Caco-2 (cell line): ENCODE measurements at regions not wholly inside any gene's neighbourhood (a gene's known extent, or its start where the extent isn't known, plus 50 kb on each side); places are given as distances from the start of the nearest gene placed in this dataset.

Experiments used
- BruUV-seq: library from RNA; stranded (reverse); fragments of 400-500 nt; replicated peaks from 2 replicates; lab custom pipeline; 2021; lab: Mats Ljungman, UMichigan
- CTCF ChIA-PET: fragments of 300-600 bp; sonication (Branson Sonifier 250); formaldehyde crosslinking; loops from one replicate; lab custom pipeline; 2022; ENCODE audit warnings: antibody characterized with exemption; lab: Charles Lee
- POLR2A ChIA-PET: fragments of 300-600 bp; sonication (Branson Sonifier 250); formaldehyde crosslinking; loops from one replicate; lab custom pipeline; 2022; ENCODE audit warnings: antibody characterized with exemption; lab: Charles Lee
- DNase-seq, 2 experiments: peaks; one replicate each; pipeline versions ENCODE4 v3.0.0 to v3.0.0-alpha.2; 2020 to 2022
- H3K27me3 ChIP-seq: replicated peaks from 2 replicates; pipeline ENCODE4 v1.6.0; 2011; ENCODE audit warnings: low read length; ENCODE audit not compliant: control insufficient read depth, insufficient read depth
- H3K36me3 ChIP-seq: 2 replicates; pipeline ENCODE4 v1.5.1; 2011; ENCODE audit warnings: low read length; ENCODE audit not compliant: control insufficient read depth, insufficient read depth
- H3K4me1 ChIP-seq: fragments of 250-450 bp; sonication (Bioruptor Pico); 2 replicates; pipeline ENCODE4 v1.5.1; 2020; ENCODE audit warnings: mild to moderate bottlenecking
- H3K4me3 ChIP-seq: 2 replicates; pipeline ENCODE4 v1.5.1; 2011; ENCODE audit warnings: low read depth, mild to moderate bottlenecking, control low read depth, low read length
- H3K9me3 ChIP-seq: fragments of 250-450 bp; sonication (Bioruptor Pico); 2 replicates; pipeline ENCODE4 v1.5.1; 2020; ENCODE audit warnings: mild to moderate bottlenecking, moderate library complexity
- H3K27ac Mint-ChIP-seq: one replicate; pipeline ENCODE4 v1.8.0; 2022; ENCODE audit warnings: mixed read lengths; ENCODE audit not compliant: unreplicated experiment
- H3K27me3 Mint-ChIP-seq: one replicate; pipeline ENCODE4 v1.8.0; 2022; ENCODE audit warnings: mixed read lengths; ENCODE audit not compliant: insufficient read depth, unreplicated experiment
- H3K36me3 Mint-ChIP-seq: one replicate; pipeline ENCODE4 v1.8.0; 2022; ENCODE audit warnings: mild to moderate bottlenecking, mixed read lengths; ENCODE audit not compliant: insufficient read depth, unreplicated experiment
- H3K4me1 Mint-ChIP-seq: one replicate; pipeline ENCODE4 v1.8.0; 2022; ENCODE audit warnings: low read depth, mixed read lengths; ENCODE audit not compliant: unreplicated experiment
- H3K4me3 Mint-ChIP-seq: one replicate; pipeline ENCODE4 v1.8.0; 2022; ENCODE audit warnings: mild to moderate bottlenecking, moderate library complexity, mixed read lengths; ENCODE audit not compliant: unreplicated experiment
- H3K9me3 Mint-ChIP-seq: one replicate; pipeline ENCODE4 v1.8.0; 2022; ENCODE audit warnings: mixed read lengths; ENCODE audit not compliant: unreplicated experiment
- intact Hi-C: fragments of 100-400 bp; cut with micrococcal nuclease; formaldehyde crosslinking; loops from one replicate; pipeline ENCODE4 v1.10.0; 2022; ENCODE audit not compliant: unreplicated experiment
- TF ChIP-seq, protein P1 (sequence below), 2 experiments: fragments of 200-600 bp in 1 of 2; IDR thresholded peaks; 1 replicate in 1 of 2; 2 replicates in 1 of 2; pipeline versions ENCODE4 v1.5.1 to v1.8.0; 2011 to 2022; ENCODE audit warnings: antibody characterized with exemption in 1 of 2, control low read depth in 1 of 2, inconsistent platforms in 1 of 2, low read depth in 1 of 2, low read length in 1 of 2, mild to moderate bottlenecking in 1 of 2, moderate library complexity in 1 of 2; ENCODE audit not compliant: insufficient read depth in 1 of 2, severe bottlenecking in 1 of 2, unreplicated experiment in 1 of 2

DNA sequence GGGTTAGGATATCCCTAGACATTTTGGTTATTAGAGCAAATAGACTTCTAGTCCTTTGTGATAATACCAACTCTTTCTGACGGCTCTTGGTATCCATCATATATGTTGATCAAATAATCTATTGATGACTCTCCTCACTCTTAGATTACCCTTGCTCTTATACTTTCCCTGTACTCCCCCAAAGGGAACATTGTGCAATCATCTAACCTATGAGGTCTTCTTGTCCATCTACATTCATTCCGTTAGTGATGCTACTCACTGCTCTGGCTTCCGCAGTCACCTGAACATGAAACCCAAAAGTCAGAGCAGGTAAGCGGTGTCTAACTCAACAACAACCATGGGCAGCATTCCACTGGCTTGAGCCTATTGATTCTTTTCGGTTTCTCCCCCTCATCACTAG is 223.7 kb upstream of the SALL1 start:
- H3K27ac Mint-ChIP-seq: no peak overlapping the region

DNA sequence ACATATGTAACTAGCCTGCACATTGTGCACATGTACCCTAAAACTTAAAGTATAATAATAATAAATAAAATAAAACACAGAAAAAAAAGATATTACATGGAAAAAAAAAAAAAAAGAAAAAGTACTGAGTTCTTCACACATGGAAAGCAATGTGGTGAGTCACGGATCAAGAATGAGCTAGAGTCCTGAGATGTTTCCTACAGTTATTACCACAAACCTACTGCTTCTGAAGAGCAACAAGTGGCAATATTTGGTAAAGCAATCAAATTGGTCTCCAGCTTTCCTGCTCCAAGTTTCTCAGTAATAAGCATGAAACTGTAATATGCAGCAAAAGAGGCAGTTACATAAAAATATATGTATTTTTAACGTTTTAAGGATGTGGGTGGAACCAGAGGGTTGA is 223.3 kb upstream of the SALL1 start:
- H3K4me1 Mint-ChIP-seq: no peaks in the 10 kb centered on the region

More for the DNA sequence above, 223.7 kb upstream of the SALL1 start:
- H3K36me3 ChIP-seq: no peaks in the 10 kb centered on the region
- no peak for DNase-seq
- H3K9me3 ChIP-seq: no peaks in the 10 kb centered on the region
- BruUV-seq: no TSS peak
- Mint-ChIP-seq H3K4me3 (no peak overlapping the region), H3K27me3 (peaks cover 4% of the 10 kb centered on the region), H3K9me3 (peaks cover 9% of the 10 kb centered on the region), H3K4me1 (no peaks in the 10 kb centered on the region), H3K36me3 (no peaks in the 10 kb centered on the region)
- TF ChIP-seq, protein P1, sequence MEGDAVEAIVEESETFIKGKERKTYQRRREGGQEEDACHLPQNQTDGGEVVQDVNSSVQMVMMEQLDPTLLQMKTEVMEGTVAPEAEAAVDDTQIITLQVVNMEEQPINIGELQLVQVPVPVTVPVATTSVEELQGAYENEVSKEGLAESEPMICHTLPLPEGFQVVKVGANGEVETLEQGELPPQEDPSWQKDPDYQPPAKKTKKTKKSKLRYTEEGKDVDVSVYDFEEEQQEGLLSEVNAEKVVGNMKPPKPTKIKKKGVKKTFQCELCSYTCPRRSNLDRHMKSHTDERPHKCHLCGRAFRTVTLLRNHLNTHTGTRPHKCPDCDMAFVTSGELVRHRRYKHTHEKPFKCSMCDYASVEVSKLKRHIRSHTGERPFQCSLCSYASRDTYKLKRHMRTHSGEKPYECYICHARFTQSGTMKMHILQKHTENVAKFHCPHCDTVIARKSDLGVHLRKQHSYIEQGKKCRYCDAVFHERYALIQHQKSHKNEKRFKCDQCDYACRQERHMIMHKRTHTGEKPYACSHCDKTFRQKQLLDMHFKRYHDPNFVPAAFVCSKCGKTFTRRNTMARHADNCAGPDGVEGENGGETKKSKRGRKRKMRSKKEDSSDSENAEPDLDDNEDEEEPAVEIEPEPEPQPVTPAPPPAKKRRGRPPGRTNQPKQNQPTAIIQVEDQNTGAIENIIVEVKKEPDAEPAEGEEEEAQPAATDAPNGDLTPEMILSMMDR (IDR thresholded peaks at IDR 0.05; ENCODE audit: insufficient read depth in 1 of 2, low read depth in 1 of 2, low read length in 1 of 2, severe bottlenecking in 1 of 2, unreplicated experiment in 1 of 2): no peak
- no peak overlapping the region for H3K4me3 ChIP-seq
- no peaks in the 10 kb centered on the region for H3K27me3 ChIP-seq
- ChIA-PET CTCF (no interaction called here), POLR2A (no interaction called here)
- H3K4me1 ChIP-seq: no peaks in the 10 kb centered on the region
- intact Hi-C loops: no loop called here

DNA sequence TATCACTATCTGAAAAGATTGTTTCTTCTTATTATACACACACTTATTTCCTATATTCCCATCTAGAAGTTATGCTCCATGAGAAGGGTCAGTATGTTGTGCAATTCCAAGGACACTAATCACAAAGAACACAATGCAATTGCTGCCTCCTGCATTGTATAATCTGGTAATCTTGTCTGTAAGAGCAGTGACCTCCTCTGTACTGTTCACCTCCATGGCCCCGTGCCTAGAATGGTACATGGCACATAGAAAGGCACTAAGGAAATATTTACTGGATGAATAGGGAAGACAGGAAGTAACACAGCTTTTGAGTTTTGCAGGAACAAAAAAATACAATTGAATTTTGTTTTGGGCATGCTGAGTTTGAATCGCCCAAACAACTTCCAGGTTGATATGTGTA is 214.6 kb upstream of the SALL1 start:
- BruUV-seq: no TSS peak
- no peak overlapping the region for H3K4me3 Mint-ChIP-seq
- TF ChIP-seq, protein P1 (IDR thresholded peaks at IDR 0.05; ENCODE audit: insufficient read depth in 1 of 2, low read depth in 1 of 2, low read length in 1 of 2, severe bottlenecking in 1 of 2, unreplicated experiment in 1 of 2): no peak
- CTCF ChIA-PET: no interaction called here
- no peaks in the 10 kb centered on the region; the same call in 1 of the 2 replicates for H3K27me3 ChIP-seq
- H3K36me3 ChIP-seq: no peaks in the 10 kb centered on the region
- POLR2A ChIA-PET: no interaction called here
- H3K27ac Mint-ChIP-seq: no peak overlapping the region
- no peaks in the 10 kb centered on the region for H3K9me3 ChIP-seq
- no peaks in the 10 kb centered on the region for H3K36me3 Mint-ChIP-seq
- no peak overlapping the region for H3K4me3 ChIP-seq
- H3K4me1 Mint-ChIP-seq: no peaks in the 10 kb centered on the region
- intact Hi-C loops: no loop called here
- no peak for DNase-seq
- H3K9me3 Mint-ChIP-seq: no peaks in the 10 kb centered on the region
- no peaks in the 10 kb centered on the region for H3K4me1 ChIP-seq
- peaks cover 9% of the 10 kb centered on the region for H3K27me3 Mint-ChIP-seq

More for the DNA sequence above, 223.3 kb upstream of the SALL1 start:
- CTCF ChIA-PET: no interaction called here
- no peak overlapping the region for H3K4me3 ChIP-seq
- Mint-ChIP-seq H3K27me3 (peaks cover 4% of the 10 kb centered on the region), H3K27ac (no peak overlapping the region), H3K4me3 (no peak overlapping the region), H3K9me3 (peaks cover 9% of the 10 kb centered on the region), H3K36me3 (no peaks in the 10 kb centered on the region)
- BruUV-seq: no TSS peak
- intact Hi-C loops: no loop called here
- POLR2A ChIA-PET: no interaction called here
- H3K9me3 ChIP-seq: no peaks in the 10 kb centered on the region
- DNase-seq: no peak
- H3K4me1 ChIP-seq: no peaks in the 10 kb centered on the region
- H3K36me3 ChIP-seq: no peaks in the 10 kb centered on the region
- no peaks in the 10 kb centered on the region for H3K27me3 ChIP-seq
- TF ChIP-seq, protein P1 (IDR thresholded peaks at IDR 0.05; ENCODE audit: insufficient read depth in 1 of 2, low read depth in 1 of 2, low read length in 1 of 2, severe bottlenecking in 1 of 2, unreplicated experiment in 1 of 2): no peak
